Keratinocyte (primary cell): ENCODE measurements at regions not wholly inside any gene's neighbourhood (a gene's known extent, or its start where the extent isn't known, plus 50 kb on each side); places are given as distances from the start of the nearest gene placed in this dataset.

Experiments used
- DNase-seq: peaks from one replicate; pipeline ENCODE4 v3.0.0-alpha.2; 2011; ENCODE audit warnings: low read depth, missing footprints, low spot score
- FAIRE-seq: peaks from 2 replicates; lab custom pipeline; 2011; peaks lifted over from hg19 to GRCh38; lab: Jason Lieb, UNC
- H2AFZ ChIP-seq: 2 replicates; pipeline ENCODE4 v1.6.0; 2012; ENCODE audit warnings: low read length, control low read depth, inconsistent platforms; ENCODE audit not compliant: control insufficient read depth
- H3K27ac ChIP-seq: 2 replicates; pipeline ENCODE4 v1.5.1; 2011; ENCODE audit warnings: low read length; ENCODE audit not compliant: control insufficient read depth, insufficient read depth
- H3K27me3 ChIP-seq: 3 replicates; pipeline ENCODE4 v1.6.0; 2011; ENCODE audit warnings: low read length; ENCODE audit not compliant: control insufficient read depth, insufficient read depth; ENCODE audit errors: extremely low read depth
- H3K36me3 ChIP-seq, 2 experiments: 2 replicates in 1 of 2; 3 replicates in 1 of 2; pipeline ENCODE4 v1.5.1; 2011; ENCODE audit warnings: low read length in 2 of 2, mild to moderate bottlenecking in 1 of 2; ENCODE audit not compliant: control insufficient read depth in 2 of 2, insufficient read depth in 2 of 2; ENCODE audit errors: extremely low read depth in 1 of 2
- H3K4me1 ChIP-seq: 3 replicates; pipeline ENCODE4 v1.5.1; 2011; ENCODE audit warnings: low read length; ENCODE audit not compliant: control insufficient read depth, insufficient read depth; ENCODE audit errors: extremely low read depth
- H3K4me2 ChIP-seq: 3 replicates; pipeline ENCODE4 v1.6.0; 2011; ENCODE audit warnings: low read depth, low read length; ENCODE audit not compliant: control insufficient read depth, insufficient read depth; ENCODE audit errors: extremely low read depth
- H3K4me3 ChIP-seq, 3 experiments: fragments of 200-600 bp in 1 of 3; sonication (generic) in 1 of 3; 2 replicates in 2 of 3; 3 replicates in 1 of 3; pipeline ENCODE4 v1.5.1; 2011 to 2016; ENCODE audit warnings: low read length in 3 of 3, mild to moderate bottlenecking in 3 of 3, control low read depth in 2 of 3, inconsistent platforms in 1 of 3, low read depth in 1 of 3, mixed read lengths in 1 of 3, mixed run types in 1 of 3, moderate library complexity in 1 of 3; ENCODE audit not compliant: control insufficient read depth in 2 of 3, insufficient read depth in 2 of 3; ENCODE audit errors: extremely low read depth in 1 of 3
- H3K79me2 ChIP-seq: 2 replicates; pipeline ENCODE4 v1.6.0; 2012; ENCODE audit warnings: low read length; ENCODE audit not compliant: control insufficient read depth, insufficient read depth
- H3K9ac ChIP-seq: 3 replicates; pipeline ENCODE4 v1.6.0; 2011; ENCODE audit warnings: low read length; ENCODE audit not compliant: control insufficient read depth, insufficient read depth; ENCODE audit errors: extremely low read depth
- H3K9me1 ChIP-seq: 3 replicates; pipeline ENCODE4 v1.6.0; 2011; ENCODE audit warnings: low read length; ENCODE audit not compliant: control insufficient read depth, insufficient read depth; ENCODE audit errors: extremely low read depth
- H3K9me3 ChIP-seq: 2 replicates; pipeline ENCODE4 v1.5.1; 2012; ENCODE audit warnings: low read depth, low read length; ENCODE audit not compliant: control insufficient read depth
- H4K20me1 ChIP-seq: 3 replicates; pipeline ENCODE4 v1.6.0; 2011; ENCODE audit warnings: low read length; ENCODE audit not compliant: control insufficient read depth, insufficient read depth; ENCODE audit errors: extremely low read depth
- EZH2 ChIP-seq: IDR thresholded peaks from one replicate; pipeline ENCODE4 v1.6.1; 2012; ENCODE audit warnings: inconsistent platforms, mild to moderate bottlenecking, low read length, moderate library complexity
- dilution Hi-C: fragments of 300-500 bp; cut with MboI; formaldehyde crosslinking; loops from one replicate; pipeline ENCODE4 v1.7.0; 2020; ENCODE audit warnings: low sequenced_read_pairs; ENCODE audit not compliant: extremely low pct_ligation_motif_present
- TF ChIP-seq, protein P1 (sequence below), 3 experiments: IDR thresholded peaks in 1 of 3; conservative IDR thresholded peaks in 1 of 3; optimal IDR thresholded peaks in 1 of 3; 2 replicates in 2 of 3; 3 replicates in 1 of 3; pipeline versions ENCODE3 to v1.5.1; 2011; ENCODE audit warnings: low read length in 3 of 3, mild to moderate bottlenecking in 3 of 3, moderate library complexity in 2 of 3, control low read depth in 1 of 3, inconsistent platforms in 1 of 3; ENCODE audit not compliant: insufficient read depth in 2 of 3; ENCODE audit errors: extremely low read depth in 1 of 3

DNA sequence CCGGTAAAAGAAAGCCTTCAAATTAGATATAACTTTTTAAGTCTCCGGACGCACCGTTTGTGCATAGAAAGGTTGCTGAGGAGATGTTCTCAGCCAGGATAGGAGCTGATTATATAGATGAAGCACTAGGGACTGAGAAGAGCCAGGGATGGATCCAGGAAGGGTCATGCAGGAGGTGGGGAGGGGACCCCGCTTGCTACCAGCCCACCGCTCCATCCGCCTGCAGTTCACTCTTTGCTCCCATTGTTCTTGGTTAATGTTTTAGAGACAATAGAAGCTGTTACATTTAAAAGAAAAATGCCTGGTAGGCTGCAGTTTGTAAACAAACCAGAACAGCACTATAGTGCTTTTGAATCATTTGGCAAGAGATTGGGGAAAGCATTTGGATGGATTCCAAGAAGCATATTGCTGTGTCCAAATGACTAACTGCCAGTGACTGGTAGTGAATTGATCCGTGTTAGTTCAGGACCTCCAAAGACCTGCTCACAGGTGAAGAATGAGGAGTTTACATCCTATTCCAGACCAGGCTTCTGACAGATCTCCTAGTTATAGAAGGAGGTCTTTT, 175.9 kb upstream of the TAC1 start:
- H3K79me2 ChIP-seq, result no peaks in the 10 kb centered on the region
- no peak overlapping the region for H3K4me3 ChIP-seq
- no peak overlapping the region for H3K9ac ChIP-seq
- dilution Hi-C loops, result no loop called here
- no peak overlapping the region for H3K4me2 ChIP-seq
- no peak overlapping the region for H3K27ac ChIP-seq
- no peaks in the 10 kb centered on the region for H4K20me1 ChIP-seq
- H3K36me3 ChIP-seq, result no peaks in the 10 kb centered on the region
- DNase-seq (no peak), FAIRE-seq (no peak)
- no peak overlapping the region for H2AFZ ChIP-seq
- no peaks in the 10 kb centered on the region for H3K27me3 ChIP-seq
- no peaks in the 10 kb centered on the region for H3K4me1 ChIP-seq
- TF ChIP-seq, protein P1, sequence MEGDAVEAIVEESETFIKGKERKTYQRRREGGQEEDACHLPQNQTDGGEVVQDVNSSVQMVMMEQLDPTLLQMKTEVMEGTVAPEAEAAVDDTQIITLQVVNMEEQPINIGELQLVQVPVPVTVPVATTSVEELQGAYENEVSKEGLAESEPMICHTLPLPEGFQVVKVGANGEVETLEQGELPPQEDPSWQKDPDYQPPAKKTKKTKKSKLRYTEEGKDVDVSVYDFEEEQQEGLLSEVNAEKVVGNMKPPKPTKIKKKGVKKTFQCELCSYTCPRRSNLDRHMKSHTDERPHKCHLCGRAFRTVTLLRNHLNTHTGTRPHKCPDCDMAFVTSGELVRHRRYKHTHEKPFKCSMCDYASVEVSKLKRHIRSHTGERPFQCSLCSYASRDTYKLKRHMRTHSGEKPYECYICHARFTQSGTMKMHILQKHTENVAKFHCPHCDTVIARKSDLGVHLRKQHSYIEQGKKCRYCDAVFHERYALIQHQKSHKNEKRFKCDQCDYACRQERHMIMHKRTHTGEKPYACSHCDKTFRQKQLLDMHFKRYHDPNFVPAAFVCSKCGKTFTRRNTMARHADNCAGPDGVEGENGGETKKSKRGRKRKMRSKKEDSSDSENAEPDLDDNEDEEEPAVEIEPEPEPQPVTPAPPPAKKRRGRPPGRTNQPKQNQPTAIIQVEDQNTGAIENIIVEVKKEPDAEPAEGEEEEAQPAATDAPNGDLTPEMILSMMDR (optimal IDR thresholded peaks at IDR 0.05 in 1 of 3, IDR thresholded peaks at IDR 0.05 in 1 of 3, conservative IDR thresholded peaks at IDR 0.05 in 1 of 3; ENCODE audit: extremely low read depth in 1 of 3, insufficient read depth in 2 of 3, low read length in 3 of 3), result no peak
- no peak for TF ChIP-seq EZH2
- no peaks in the 10 kb centered on the region for H3K9me1 ChIP-seq
- H3K9me3 ChIP-seq, result peaks cover 4% of the 10 kb centered on the region

DNA sequence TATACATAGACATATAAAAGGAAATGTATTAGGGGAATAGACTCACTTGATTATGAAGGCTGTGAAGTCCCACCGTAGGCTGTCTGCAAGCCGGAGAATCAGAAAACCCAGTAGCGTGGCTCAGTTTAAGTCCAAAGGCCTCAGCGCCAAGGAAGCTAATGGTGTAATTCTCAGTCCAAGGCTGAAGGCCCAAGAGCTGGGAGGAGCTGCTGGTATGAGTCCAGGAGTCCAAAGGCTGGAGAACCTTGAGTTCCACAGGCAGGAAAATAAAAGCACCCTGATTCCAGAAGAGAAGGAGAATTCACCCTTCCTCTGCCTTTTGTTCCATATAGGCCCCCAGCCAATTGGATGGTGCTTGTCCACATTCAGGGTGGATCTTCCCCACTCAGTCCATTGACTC, 166.2 kb upstream of the TAC1 start:
- FAIRE-seq, result no peak
- dilution Hi-C loops, result no loop called here
- Histone ChIP-seq H3K4me2 (no peak overlapping the region), H3K36me3 (no peaks in the 10 kb centered on the region), H3K4me3 (no peak overlapping the region), H3K27me3 (no peaks in the 10 kb centered on the region), H2AFZ (no peak overlapping the region), H3K9me1 (no peaks in the 10 kb centered on the region), H3K27ac (no peak overlapping the region), H3K4me1 (no peaks in the 10 kb centered on the region), H3K9me3 (no peaks in the 10 kb centered on the region), H3K79me2 (no peaks in the 10 kb centered on the region), H4K20me1 (no peaks in the 10 kb centered on the region), H3K9ac (no peak overlapping the region)
- DNase-seq, result no peak
- TF ChIP-seq, protein P1 (optimal IDR thresholded peaks at IDR 0.05 in 1 of 3, IDR thresholded peaks at IDR 0.05 in 1 of 3, conservative IDR thresholded peaks at IDR 0.05 in 1 of 3; ENCODE audit: extremely low read depth in 1 of 3, insufficient read depth in 2 of 3, low read length in 3 of 3), result no peak
- TF ChIP-seq EZH2, result no peak
